Kidney (tissue), 13 donors: ENCODE measurements at regions not wholly inside any gene's neighbourhood (a gene's known extent, or its start where the extent isn't known, plus 50 kb on each side); places are given as distances from the start of the nearest gene placed in this dataset.

ENCODE experiments used
- DNase-seq, 5 donors: peaks; one replicate each; pipeline ENCODE4 v3.0.0-alpha.2; 2013 to 2020
- FAIRE-seq: peaks from 2 replicates; lab custom pipeline; 2012; peaks lifted over from hg19 to GRCh38; lab: Jason Lieb, UNC
- H3K27ac ChIP-seq, 2 donors: one replicate each; pipeline ENCODE4 v1.7.0; 2013; ENCODE audit warnings: low read depth in 2 of 2, low read length in 2 of 2, inconsistent platforms in 1 of 2
- H3K27me3 ChIP-seq: one replicate; pipeline ENCODE4 v1.7.1; 2013; ENCODE audit warnings: low read length, inconsistent platforms; ENCODE audit not compliant: control insufficient read depth, insufficient read depth
- H3K36me3 ChIP-seq, 3 donors: one replicate each; pipeline versions ENCODE4 v1.7.0 to v1.7.1; 2013; ENCODE audit warnings: low read length in 3 of 3, control low read depth in 1 of 3, inconsistent platforms in 1 of 3; ENCODE audit not compliant: insufficient read depth in 3 of 3, control insufficient read depth in 2 of 3
- H3K4me1 ChIP-seq, 3 donors: one replicate each; pipeline versions ENCODE4 v1.7.0 to v1.7.1; 2013; ENCODE audit warnings: low read length in 3 of 3, inconsistent platforms in 1 of 3, low read depth in 1 of 3; ENCODE audit not compliant: control insufficient read depth in 2 of 3, insufficient read depth in 2 of 3
- H3K4me3 ChIP-seq, 3 donors: one replicate each; pipeline versions ENCODE4 v1.7.0 to v1.8.1; 2013; ENCODE audit warnings: low read length in 3 of 3, control low read depth in 1 of 3, inconsistent platforms in 1 of 3
- H3K9ac ChIP-seq, 3 donors: one replicate each; pipeline versions ENCODE4 v1.7.0 to v1.7.1; 2013; ENCODE audit warnings: low read length in 3 of 3, control low read depth in 1 of 3, inconsistent platforms in 1 of 3
- H3K9me3 ChIP-seq, 3 donors: one replicate each; pipeline versions ENCODE4 v1.7.0 to v1.7.1; 2013; ENCODE audit warnings: low read length in 3 of 3, control low read depth in 1 of 3, inconsistent platforms in 1 of 3; ENCODE audit not compliant: control insufficient read depth in 2 of 3, insufficient read depth in 1 of 3
- CTCF ChIP-seq: IDR thresholded peaks from 3 replicates; pipeline ENCODE4 v1.5.1; 2012; ENCODE audit warnings: mild to moderate bottlenecking, moderate library complexity, borderline replicate concordance; ENCODE audit not compliant: insufficient read depth; ENCODE audit errors: extremely low read depth
- intact Hi-C: fragments of 100-400 bp; cut with DNase I; formaldehyde crosslinking; loops from one replicate; pipeline ENCODE4 v1.11.1; 2022
- donor health status: control.
- donor health status: control.
- donor health status: control.
- donor health status: control.
- donor health status: control.
- donor health status: DM: yes; HTN: yes; CAD: no.
- donor health status: Normal renal cell carcinoma (clear cell type).

GRCh38 chr3:107247116-107247515 lies 130.1 kb upstream of the CCDC54 start:
- no peaks in the 10 kb centered on the region for H3K27me3 ChIP-seq
- TF ChIP-seq CTCF = no peak
- DNase-seq (no peak), FAIRE-seq (no peak)
- H3K36me3 ChIP-seq = peaks cover 0 to 4% (median 0%) of the 10 kb centered on the region in 3 donors
- H3K9me3 ChIP-seq = no peaks in the 10 kb centered on the region
- no peak overlapping the region for H3K4me3 ChIP-seq
- no peak overlapping the region for H3K27ac ChIP-seq
- H3K4me1 ChIP-seq = no peaks in the 10 kb centered on the region
- no peak overlapping the region for H3K9ac ChIP-seq
- intact Hi-C loops = no loop called here

GRCh38 chr3:107249132-107249531 lies 128.1 kb upstream of the CCDC54 start:
- no peaks in the 10 kb centered on the region for H3K27me3 ChIP-seq
- FAIRE-seq = no peak

GRCh38 chr3:107250221-107250620 lies 127.0 kb upstream of the CCDC54 start:
- Histone ChIP-seq H3K9me3 (no peaks in the 10 kb centered on the region), H3K9ac (no peak overlapping the region), H3K27me3 (no peaks in the 10 kb centered on the region), H3K4me1 (no peaks in the 10 kb centered on the region), H3K4me3 (no peak overlapping the region), H3K27ac (no peak overlapping the region), H3K36me3 (peaks cover 0 to 4% (median 0%) of the 10 kb centered on the region in 3 donors)
- FAIRE-seq = no peak
- intact Hi-C loops = no loop called here
- no peak for DNase-seq
- no peak for TF ChIP-seq CTCF

More at GRCh38 chr3:107249132-107249531, 128.1 kb upstream of the CCDC54 start:
- intact Hi-C loops = no loop called here
- no peak for DNase-seq
- Histone ChIP-seq H3K36me3 (peaks cover 0 to 4% (median 0%) of the 10 kb centered on the region in 3 donors), H3K9ac (no peak overlapping the region), H3K9me3 (no peaks in the 10 kb centered on the region), H3K4me3 (no peak overlapping the region), H3K4me1 (no peaks in the 10 kb centered on the region), H3K27ac (no peak overlapping the region)
- no peak for TF ChIP-seq CTCF

- DNase-seq (no peak), FAIRE-seq (no peak)
- no peak overlapping the region for H3K4me3 ChIP-seq
- no peak overlapping the region for H3K27ac ChIP-seq
- peaks cover 0 to 4% (median 0%) of the 10 kb centered on the region in 3 donors for H3K36me3 ChIP-seq
- no peak overlapping the region for H3K9ac ChIP-seq
- no peak for TF ChIP-seq CTCF
- no peaks in the 10 kb centered on the region for H3K4me1 ChIP-seq
- H3K27me3 ChIP-seq = no peaks in the 10 kb centered on the region
- intact Hi-C loops = no loop called here
- H3K9me3 ChIP-seq = no peaks in the 10 kb centered on the region
Measured at GRCh38 chr3:107251819-107252218, 125.4 kb upstream of the CCDC54 start.
